DND-41 (cell line): ENCODE measurements at regions not wholly inside any gene's neighbourhood (a gene's known extent, or its start where the extent isn't known, plus 50 kb on each side); places are given as distances from the start of the nearest gene placed in this dataset.

Experiments used
- ATAC-seq: fragments of 200-7000 bp; cut with Tn5 transposase; 3 replicates; pipeline ENCODE4 v1.9.1; 2021; ENCODE audit warnings: low read depth; ENCODE audit not compliant: insufficient read depth
- DNase-seq: peaks from one replicate; pipeline ENCODE4 v3.0.0-alpha.2; 2020
- H2AFZ ChIP-seq: 2 replicates; pipeline ENCODE4 v1.6.0; 2012; ENCODE audit warnings: low read depth, low read length
- H3K27ac ChIP-seq: 2 replicates; pipeline ENCODE4 v1.5.1; 2012; ENCODE audit warnings: low read length, inconsistent platforms
- H3K27me3 ChIP-seq: fragments of 200-600 bp; sonication (generic); 2 replicates; pipeline ENCODE4 v1.6.0; 2012; ENCODE audit warnings: low read length, mild to moderate bottlenecking, inconsistent platforms; ENCODE audit not compliant: insufficient read depth, poor library complexity
- H3K36me3 ChIP-seq: 2 replicates; pipeline ENCODE4 v1.5.1; 2012; ENCODE audit warnings: low read length, inconsistent platforms; ENCODE audit not compliant: insufficient read depth
- H3K4me1 ChIP-seq: 2 replicates; pipeline ENCODE4 v1.5.1; 2012; ENCODE audit warnings: mild to moderate bottlenecking, low read length; ENCODE audit not compliant: insufficient read depth
- H3K4me2 ChIP-seq: 2 replicates; pipeline ENCODE4 v1.6.0; 2012; ENCODE audit warnings: mild to moderate bottlenecking, moderate library complexity, low read length, inconsistent platforms; ENCODE audit not compliant: insufficient read depth
- H3K4me3 ChIP-seq, 2 experiments: fragments of 200-600 bp in 1 of 2; shearing (Covaris generic) in 1 of 2; 2 replicates each; pipeline ENCODE4 v1.5.1; 2012 to 2016; ENCODE audit warnings: inconsistent platforms in 2 of 2, low read length in 2 of 2, mild to moderate bottlenecking in 2 of 2, low read depth in 1 of 2, moderate library complexity in 1 of 2
- H3K79me2 ChIP-seq: 2 replicates; pipeline ENCODE4 v1.6.0; 2012; ENCODE audit warnings: low read length, inconsistent platforms; ENCODE audit not compliant: insufficient read depth
- H3K9ac ChIP-seq: 2 replicates; pipeline ENCODE4 v1.6.0; 2012; ENCODE audit warnings: low read depth, mild to moderate bottlenecking, inconsistent platforms, low read length, moderate library complexity
- H3K9me3 ChIP-seq: 2 replicates; pipeline ENCODE4 v1.5.1; 2012; ENCODE audit warnings: low read length, moderate library complexity, mild to moderate bottlenecking, inconsistent platforms; ENCODE audit not compliant: insufficient read depth, severe bottlenecking
- H4K20me1 ChIP-seq: 2 replicates; pipeline ENCODE4 v1.6.0; 2012; ENCODE audit warnings: low read length; ENCODE audit not compliant: insufficient read depth
- EZH2 ChIP-seq: IDR thresholded peaks from 3 replicates; pipeline ENCODE4 v1.6.1; 2012; ENCODE audit warnings: borderline replicate concordance, low read depth, mild to moderate bottlenecking, moderate library complexity, low read length, inconsistent platforms; ENCODE audit not compliant: severe bottlenecking
- TF ChIP-seq, protein P1 (sequence below): IDR thresholded peaks from 2 replicates; pipeline ENCODE4 v1.5.1; 2012; ENCODE audit warnings: borderline replicate concordance, low read length, moderate library complexity, mild to moderate bottlenecking; ENCODE audit not compliant: poor library complexity, severe bottlenecking; ENCODE audit errors: extremely low read depth

DNA sequence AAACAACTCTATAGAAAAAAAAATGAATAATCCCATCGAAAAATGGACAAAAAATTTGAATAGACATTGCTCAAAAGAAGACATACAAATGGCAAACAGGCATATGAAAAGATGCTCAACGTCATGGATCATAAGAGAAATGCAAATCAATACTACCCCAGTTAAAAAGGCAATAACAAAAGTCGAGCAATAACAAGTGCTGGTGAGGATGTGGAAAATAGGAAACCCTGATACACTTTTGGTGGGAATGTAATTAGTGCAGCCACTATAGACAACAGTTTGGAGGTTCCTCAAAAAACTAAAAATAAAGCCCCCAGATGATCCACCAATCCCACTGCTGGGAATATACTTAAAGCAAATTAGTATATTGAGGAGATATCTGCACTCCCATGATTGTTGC is 701.5 kb downstream of the NUP35 start:
- no peaks in the 10 kb centered on the region for H3K4me1 ChIP-seq
- TF ChIP-seq EZH2, result no peak
- H3K4me2 ChIP-seq, result no peak overlapping the region
- H4K20me1 ChIP-seq, result no peaks in the 10 kb centered on the region
- no peaks in the 10 kb centered on the region for H3K27me3 ChIP-seq
- H3K36me3 ChIP-seq, result no peaks in the 10 kb centered on the region
- no peak overlapping the region for H3K27ac ChIP-seq
- no peak overlapping the region for H3K9ac ChIP-seq
- DNase-seq (no peak), ATAC-seq (no peak)
- no peak overlapping the region for H2AFZ ChIP-seq
- H3K79me2 ChIP-seq, result no peaks in the 10 kb centered on the region
- H3K4me3 ChIP-seq, result no peak overlapping the region
- H3K9me3 ChIP-seq, result peaks cover 12% of the 10 kb centered on the region

DNA sequence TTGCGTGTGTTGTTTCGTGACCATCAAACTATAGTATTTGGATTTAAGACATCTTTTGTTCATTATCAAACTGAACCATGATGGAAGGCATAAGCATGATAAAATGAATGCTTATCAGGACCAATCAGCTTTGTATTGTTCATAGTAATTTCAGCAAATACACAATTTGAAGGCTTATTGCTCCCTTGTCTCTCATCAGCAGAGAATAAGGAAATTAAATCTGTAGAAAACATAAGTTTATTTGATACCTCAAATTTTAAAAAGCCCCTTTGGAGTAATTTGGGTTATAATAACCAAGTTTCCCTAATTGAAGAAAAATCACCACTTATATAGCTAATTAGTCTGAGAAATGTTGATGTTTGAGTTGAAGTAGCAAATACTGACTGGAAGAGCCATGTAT is 705.7 kb downstream of the NUP35 start:
- no peaks in the 10 kb centered on the region for H4K20me1 ChIP-seq
- H3K27me3 ChIP-seq, result no peaks in the 10 kb centered on the region
- no peak overlapping the region for H3K4me2 ChIP-seq
- H3K4me1 ChIP-seq, result no peaks in the 10 kb centered on the region
- ATAC-seq, result no peak
- H3K9me3 ChIP-seq, result peaks cover 12% of the 10 kb centered on the region
- no peak overlapping the region for H3K9ac ChIP-seq
- H3K4me3 ChIP-seq, result no peak overlapping the region
- DNase-seq, result no peak
- H3K27ac ChIP-seq, result no peak overlapping the region
- H3K79me2 ChIP-seq, result no peaks in the 10 kb centered on the region
- H3K36me3 ChIP-seq, result no peaks in the 10 kb centered on the region
- H2AFZ ChIP-seq, result no peak overlapping the region
- TF ChIP-seq, protein P1, sequence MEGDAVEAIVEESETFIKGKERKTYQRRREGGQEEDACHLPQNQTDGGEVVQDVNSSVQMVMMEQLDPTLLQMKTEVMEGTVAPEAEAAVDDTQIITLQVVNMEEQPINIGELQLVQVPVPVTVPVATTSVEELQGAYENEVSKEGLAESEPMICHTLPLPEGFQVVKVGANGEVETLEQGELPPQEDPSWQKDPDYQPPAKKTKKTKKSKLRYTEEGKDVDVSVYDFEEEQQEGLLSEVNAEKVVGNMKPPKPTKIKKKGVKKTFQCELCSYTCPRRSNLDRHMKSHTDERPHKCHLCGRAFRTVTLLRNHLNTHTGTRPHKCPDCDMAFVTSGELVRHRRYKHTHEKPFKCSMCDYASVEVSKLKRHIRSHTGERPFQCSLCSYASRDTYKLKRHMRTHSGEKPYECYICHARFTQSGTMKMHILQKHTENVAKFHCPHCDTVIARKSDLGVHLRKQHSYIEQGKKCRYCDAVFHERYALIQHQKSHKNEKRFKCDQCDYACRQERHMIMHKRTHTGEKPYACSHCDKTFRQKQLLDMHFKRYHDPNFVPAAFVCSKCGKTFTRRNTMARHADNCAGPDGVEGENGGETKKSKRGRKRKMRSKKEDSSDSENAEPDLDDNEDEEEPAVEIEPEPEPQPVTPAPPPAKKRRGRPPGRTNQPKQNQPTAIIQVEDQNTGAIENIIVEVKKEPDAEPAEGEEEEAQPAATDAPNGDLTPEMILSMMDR, result no peak
- no peak for TF ChIP-seq EZH2

DNA sequence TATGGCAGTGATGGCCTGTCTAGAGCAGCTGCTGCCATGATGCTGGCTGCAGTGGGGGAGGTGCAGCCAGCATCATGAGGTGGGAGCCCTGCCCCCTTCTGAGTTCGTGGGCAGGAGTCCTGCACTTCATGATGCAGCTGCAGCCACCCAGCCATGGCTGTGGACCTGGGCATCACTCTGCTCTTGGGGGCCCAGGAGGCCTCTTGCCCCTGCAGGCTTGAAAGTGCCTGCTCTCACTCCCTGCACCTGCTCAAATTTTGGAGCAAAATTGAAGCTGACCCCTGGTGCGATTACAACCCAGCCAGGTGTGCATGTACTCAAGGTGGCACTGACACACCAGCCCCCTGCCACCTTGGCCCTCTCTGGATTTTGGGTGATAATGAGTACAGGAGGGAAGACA is 712.9 kb downstream of the NUP35 start:
- ATAC-seq, result no peak
- Histone ChIP-seq H3K4me2 (no peak overlapping the region), H3K9ac (no peak overlapping the region), H3K9me3 (no peaks in the 10 kb centered on the region), H3K27me3 (no peaks in the 10 kb centered on the region), H3K79me2 (no peaks in the 10 kb centered on the region), H3K4me3 (no peak overlapping the region), H4K20me1 (no peaks in the 10 kb centered on the region), H3K36me3 (no peaks in the 10 kb centered on the region), H2AFZ (no peak overlapping the region), H3K4me1 (no peaks in the 10 kb centered on the region), H3K27ac (no peak overlapping the region)
- no peak for DNase-seq
- no peak for TF ChIP-seq EZH2
- TF ChIP-seq, protein P1, result no peak

DNA sequence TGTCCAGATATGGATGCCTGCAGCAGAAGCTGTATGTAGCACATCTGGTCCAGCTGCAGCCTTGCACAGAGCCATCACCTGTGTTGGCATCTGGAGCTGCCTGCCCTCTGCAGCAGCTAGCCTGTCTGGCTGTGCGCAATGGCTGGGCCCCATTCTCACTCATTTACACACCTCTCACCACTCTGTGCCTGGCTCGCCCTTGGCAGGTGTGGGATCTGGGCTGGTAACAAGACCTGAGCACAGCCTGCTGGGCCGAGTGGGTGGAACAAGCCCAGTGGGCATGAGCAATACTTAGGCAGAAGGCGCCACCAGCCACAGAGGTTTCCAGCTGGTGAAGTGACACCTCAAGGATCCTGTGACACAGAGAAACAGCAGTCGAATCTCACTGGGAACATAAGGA is 714.1 kb downstream of the NUP35 start:
- Histone ChIP-seq H3K4me1 (no peaks in the 10 kb centered on the region), H3K27me3 (no peaks in the 10 kb centered on the region), H3K27ac (no peak overlapping the region), H3K36me3 (no peaks in the 10 kb centered on the region), H4K20me1 (no peaks in the 10 kb centered on the region), H3K4me3 (no peak overlapping the region), H3K79me2 (no peaks in the 10 kb centered on the region), H2AFZ (no peak overlapping the region), H3K4me2 (no peak overlapping the region), H3K9ac (no peak overlapping the region), H3K9me3 (no peaks in the 10 kb centered on the region)
- ATAC-seq, result no peak
- TF ChIP-seq EZH2, result no peak
- TF ChIP-seq, protein P1, result no peak
- no peak for DNase-seq
